SKM-1 treated with dmso at 0.1 percent for 144 hours (cell line): ENCODE measurements at regions not wholly inside any gene's neighbourhood (a gene's known extent, or its start where the extent isn't known, plus 50 kb on each side); places are given as distances from the start of the nearest gene placed in this dataset.

Experiments
- DNase-seq: peaks from one replicate; lab custom pipeline; 2025; ENCODE audit not compliant: unreplicated experiment; lab: John Stamatoyannopoulos, UW

DNA sequence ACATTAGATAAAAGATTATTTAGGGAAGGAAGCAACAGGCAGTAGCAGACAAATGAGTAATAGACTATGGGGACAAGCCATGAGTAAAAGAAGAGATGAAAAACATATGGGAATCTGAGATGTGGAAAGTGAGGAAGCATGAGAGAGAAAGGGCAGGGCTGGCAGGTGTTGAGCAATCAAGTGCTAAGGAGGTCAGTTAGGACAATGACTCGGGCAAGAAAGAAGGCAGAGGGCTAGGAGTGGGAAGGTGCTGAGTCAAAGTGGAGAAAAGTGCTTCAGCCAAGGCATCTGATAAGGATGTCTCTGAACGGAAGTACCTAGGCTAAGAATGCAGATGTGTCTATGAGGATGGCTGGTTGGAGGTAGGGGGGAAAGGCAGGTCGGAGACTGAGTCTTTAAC, 291.9 kb upstream of the HTR2A start:
- DNase-seq: no peak

- no peak for DNase-seq
Observed at GRCh38 chr13:47186471-47186870, 289.6 kb upstream of the HTR2A start.

GRCh38 chr13:47184321-47184720, 287.5 kb upstream of the HTR2A start:
- DNase-seq: no peak

DNA sequence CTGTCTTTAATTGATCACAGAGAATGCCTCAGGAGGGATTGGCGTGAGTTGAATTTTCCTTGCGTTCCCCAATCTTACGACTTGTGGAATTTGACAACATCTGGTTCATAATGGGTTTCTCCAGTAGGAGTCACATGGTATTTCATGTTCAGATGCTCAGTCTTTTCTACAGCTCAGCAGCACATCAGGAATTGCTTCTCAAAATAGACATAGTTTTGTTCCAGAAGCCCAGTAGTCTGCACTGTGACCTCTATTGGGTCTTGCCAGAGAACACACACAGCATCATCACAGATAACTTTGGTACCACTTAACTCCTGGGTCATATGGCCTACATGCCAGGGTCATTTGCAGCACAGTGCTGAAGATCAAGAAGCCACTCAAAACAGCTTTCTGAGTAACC, 282.5 kb upstream of the HTR2A start:
- no peak for DNase-seq

DNA sequence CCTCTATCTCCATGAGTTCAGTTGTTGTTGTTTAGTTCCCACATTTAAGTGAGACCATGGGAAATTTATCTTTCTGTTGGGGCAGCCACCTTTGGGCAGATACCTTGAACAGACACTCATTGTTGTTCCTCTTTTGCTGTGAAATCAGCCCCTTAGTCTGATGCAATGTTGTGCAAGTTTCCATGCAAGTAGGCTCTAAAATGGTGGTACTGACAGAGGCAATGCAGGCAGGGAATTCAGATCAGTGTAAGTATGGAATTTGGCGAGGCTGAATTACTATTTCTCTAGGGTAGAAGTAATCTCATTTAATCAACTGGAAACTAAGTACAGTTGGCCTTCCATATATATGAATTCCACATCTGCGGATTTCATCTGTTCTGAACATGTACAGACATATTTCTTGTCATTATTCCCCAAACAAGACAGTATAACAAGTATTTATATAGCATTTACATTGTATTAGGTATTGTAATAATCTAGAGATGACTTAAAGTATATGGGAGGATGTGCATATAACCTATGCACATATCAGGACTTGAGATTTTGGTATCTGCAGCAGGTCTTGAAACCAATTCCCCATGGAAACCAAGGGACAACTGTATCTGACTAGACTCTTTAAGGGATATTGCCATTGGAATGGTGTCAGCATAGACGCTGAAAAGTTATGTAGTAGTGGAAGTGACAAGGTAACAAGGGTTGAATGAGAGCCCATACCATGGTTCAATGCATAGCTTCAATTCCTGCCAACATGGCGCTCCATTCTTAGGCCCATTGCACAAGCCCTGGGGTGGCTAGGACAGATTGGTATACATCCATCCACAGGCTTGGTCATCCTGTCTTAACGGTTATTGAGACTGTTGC, 281.5 kb upstream of the HTR2A start:
- peak; percentile 54 for DNase-seq

- DNase-seq: no peak
Observed at GRCh38 chr13:47175172-47175866, 278.5 kb upstream of the HTR2A start.

- DNase-seq: no peak
Observed at GRCh38 chr13:47170971-47171370, 274.1 kb upstream of the HTR2A start.

GRCh38 chr13:47168618-47169017, 271.8 kb upstream of the HTR2A start:
- DNase-seq: no peak

DNA sequence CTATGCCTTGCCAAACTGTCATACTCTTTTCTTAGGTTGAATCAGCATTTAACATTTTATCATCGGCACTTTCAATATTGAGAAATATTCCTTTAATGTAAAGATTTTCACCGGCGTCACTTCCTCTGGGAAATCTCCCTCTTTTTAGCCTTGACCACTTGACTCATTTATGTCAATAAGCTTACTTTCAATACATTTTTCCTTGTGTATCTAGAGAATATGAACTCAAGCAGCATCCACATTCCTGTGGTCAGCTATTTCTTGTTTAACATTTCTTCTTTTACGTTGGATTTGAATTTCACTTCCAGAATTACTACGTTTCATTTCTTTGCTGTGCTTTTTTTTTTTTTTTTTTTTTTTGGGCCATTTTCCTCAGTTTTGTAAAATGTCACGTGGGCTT, 271.2 kb upstream of the HTR2A start:
- no peak for DNase-seq

DNA sequence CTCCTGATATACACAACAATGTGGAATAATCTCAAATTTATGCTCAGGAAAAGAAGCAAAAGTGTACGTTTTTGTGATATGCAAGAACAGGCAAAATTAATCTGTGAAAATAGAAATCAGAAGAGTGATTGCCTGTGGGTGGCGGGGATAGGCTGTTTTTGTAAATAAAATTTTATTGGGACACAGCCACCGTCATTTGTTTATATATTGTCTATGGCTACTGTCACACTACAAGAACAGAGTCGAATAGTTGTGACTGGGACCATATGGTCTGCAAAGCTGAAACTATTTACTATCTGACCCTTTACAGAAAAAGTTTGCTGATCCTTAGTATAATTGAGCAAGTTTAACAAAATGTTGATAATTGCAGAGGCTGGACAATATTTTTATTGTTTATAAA, 269.5 kb upstream of the HTR2A start:
- no peak for DNase-seq

- no peak for DNase-seq
Observed at GRCh38 chr13:47159853-47160550, 263.1 kb upstream of the HTR2A start.

DNA sequence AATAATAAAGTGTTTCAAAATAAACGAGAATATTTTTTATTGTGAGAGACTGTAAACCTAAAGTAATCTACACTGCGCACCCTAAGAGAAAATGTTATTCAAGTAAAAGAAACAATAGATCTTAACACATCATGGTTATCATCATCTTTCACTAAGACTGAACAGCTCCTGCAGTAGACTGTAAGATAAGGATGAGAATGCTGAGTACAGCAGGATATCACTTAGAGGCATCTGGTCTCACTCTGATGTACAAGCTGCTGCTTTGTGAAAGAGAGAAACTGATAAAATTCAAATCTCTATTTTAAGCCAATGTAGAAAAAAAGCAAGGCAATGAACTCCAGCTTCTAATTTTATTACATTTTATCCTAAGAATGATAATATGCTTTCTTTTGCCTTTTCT, 261.7 kb upstream of the HTR2A start:
- no peak for DNase-seq

- no peak for DNase-seq
Observed at GRCh38 chr13:47148543-47148942, 251.7 kb upstream of the HTR2A start.

DNA sequence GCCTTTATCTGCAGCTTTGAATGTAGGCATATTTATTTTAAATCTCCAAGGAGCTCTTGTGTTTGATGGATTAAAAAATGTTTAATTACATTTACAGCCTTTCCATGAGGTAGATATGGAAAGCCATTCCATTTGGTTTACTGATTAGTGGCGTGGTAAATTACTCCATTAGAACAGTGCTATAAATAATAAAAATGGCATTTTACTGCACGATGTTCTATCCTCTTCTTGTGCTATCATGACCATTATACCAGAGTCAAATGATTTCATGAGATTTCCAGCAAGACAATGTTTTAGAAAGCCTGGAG, 250.9 kb upstream of the HTR2A start:
- no peak for DNase-seq

DNA sequence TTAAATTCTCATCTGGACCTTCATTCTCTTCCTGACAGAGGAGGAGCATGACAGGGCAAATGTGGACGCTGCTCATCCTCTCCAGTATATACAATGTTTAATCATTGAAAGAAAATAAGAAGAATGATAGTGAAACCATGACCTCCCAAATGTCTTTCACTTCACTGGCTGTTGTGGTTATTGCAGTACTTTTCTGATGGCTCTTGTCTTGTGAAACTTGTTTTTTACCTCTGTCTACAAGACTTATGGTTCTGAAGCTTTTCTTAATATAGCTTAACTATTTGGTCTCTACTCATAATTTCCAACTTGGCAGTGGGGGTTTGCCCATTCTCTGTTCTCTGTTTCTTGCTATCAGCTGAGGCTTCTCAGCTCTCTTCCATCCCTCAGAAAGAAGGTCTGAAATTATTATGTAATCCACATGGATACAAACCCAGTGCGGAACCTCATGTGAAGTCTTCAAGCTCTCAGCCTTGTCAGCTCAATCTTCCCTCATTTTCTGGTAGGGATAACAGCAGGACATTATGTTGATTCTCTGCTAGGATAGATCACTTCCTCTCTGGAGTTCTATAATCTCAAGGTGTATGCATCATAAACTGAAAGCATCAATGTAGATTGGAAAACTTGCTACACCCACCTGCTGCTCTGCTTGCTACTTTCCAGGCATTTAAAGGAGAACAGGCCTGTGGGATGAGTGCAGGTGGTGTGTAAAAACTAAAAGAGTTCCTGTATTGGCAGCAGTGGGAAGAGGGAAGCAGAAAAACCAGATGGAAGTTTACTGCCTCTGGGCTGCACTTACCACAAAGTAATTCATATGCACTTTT, 250.3 kb upstream of the HTR2A start:
- no peak for DNase-seq

DNA sequence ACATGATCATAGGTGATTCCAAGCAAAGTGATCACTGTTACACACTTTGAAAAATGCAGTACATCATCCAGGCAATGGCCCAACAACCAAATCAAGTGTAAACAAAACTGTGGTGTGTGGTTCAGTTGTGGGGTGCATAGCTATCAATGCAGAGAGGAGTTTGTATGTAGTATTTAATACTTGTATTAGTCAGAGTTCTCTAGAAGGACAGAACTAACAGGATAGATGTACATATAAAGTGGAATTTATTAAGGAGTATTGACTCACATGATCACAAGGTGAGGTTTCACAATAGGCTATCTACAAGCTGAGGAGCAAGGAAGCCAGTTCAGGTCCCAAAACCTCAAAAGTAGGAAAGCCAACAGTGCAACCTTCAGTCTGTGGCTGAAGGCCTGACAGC, 249.3 kb upstream of the HTR2A start:
- no peak for DNase-seq

- DNase-seq: no peak
Observed at GRCh38 chr13:47144782-47145181, 247.9 kb upstream of the HTR2A start.

DNA sequence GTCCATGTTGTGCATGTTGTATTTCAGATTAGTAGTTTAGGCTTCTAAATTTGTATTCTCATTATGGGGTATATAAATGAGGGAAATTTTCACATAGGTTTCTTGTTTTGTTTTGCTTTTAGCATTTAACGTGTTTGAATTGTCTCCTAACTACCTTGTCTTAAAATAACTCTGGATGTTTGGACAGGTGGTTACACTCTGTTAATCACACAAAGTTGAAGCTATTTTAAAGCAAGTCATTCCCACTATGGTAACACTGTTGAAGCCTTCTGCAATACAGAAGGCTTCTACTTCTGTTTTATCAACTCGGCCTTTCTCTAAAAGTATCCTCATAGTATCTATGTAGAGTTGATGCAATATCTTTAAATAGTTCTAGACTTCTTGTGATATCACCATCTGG, 245.3 kb upstream of the HTR2A start:
- DNase-seq: no peak

GRCh38 chr13:47139519-47139918, 242.7 kb upstream of the HTR2A start:
- DNase-seq: no peak

- DNase-seq: no peak
Observed at GRCh38 chr13:47136504-47136941, 239.7 kb upstream of the HTR2A start.

DNA sequence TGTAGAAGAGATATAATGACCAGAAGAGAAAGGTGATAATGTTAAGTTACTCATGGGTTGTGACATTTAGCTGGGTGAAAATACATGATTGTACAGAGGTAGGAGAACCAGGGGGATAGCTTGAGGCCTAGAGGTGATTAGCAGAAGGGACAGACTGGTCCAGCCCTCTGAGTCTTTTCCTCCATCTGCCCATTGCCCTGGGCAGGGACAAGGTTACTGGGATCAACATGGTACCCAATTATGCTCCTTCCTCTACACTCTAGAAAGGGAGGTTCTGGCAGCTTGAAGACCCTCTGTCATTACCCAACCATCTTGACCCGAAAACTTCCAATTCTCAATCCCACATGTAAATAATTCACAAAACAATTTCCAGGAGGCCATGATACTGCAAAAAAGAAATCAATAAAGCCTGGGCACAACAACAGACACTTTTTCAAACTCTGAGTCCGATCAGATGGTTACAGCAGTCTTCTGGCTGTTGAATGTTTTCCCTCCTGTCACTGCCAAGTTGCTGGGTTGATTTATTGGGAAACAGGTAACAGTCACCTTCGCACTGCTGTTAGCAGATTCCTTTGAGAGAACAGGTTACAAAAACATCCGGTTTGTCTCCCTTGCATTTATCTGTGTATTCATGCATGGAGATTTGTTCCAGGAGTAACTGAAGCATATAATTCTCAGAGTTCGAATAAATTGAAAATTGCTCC, 239.1 kb upstream of the HTR2A start:
- DNase-seq: no peak
